DMS153 treated with DMSO at 0.1 percent for 48 hours (cell line): ENCODE measurements at regions not wholly inside any gene's neighbourhood (a gene's known extent, or its start where the extent isn't known, plus 50 kb on each side); places are given as distances from the start of the nearest gene placed in this dataset.
A peak's percentile ranks its signal among the peaks of the same experiment; 100 is the strongest.

ENCODE experiments used
- DNase-seq: peaks from one replicate; lab custom pipeline; 2025; ENCODE audit not compliant: unreplicated experiment; lab: John Stamatoyannopoulos, UW

- no peak for DNase-seq
Observed at GRCh38 chr18:34632321-34632720, 77.8 kb upstream of the DTNA start.

- DNase-seq: no peak
Observed at GRCh38 chr18:34633368-34633767, 76.7 kb upstream of the DTNA start.

GRCh38 chr18:34637094-34637801 is 72.8 kb upstream of the DTNA start:
- DNase-seq: no peak

GRCh38 chr18:34639687-34640086 is 70.4 kb upstream of the DTNA start:
- no peak for DNase-seq

- DNase-seq: no peak
Observed at GRCh38 chr18:34640276-34640675, 69.8 kb upstream of the DTNA start.

- DNase-seq: no peak
Observed at GRCh38 chr18:34643989-34644388, 66.1 kb upstream of the DTNA start.

- no peak for DNase-seq
Observed at GRCh38 chr18:34647251-34647650, 62.8 kb upstream of the DTNA start.

GRCh38 chr18:34648269-34648985 is 61.7 kb upstream of the DTNA start:
- DNase-seq: peak; percentile 45

- no peak for DNase-seq
Observed at GRCh38 chr18:34649080-34649479, 61.0 kb upstream of the DTNA start.

GRCh38 chr18:34650121-34650545 is 60.0 kb upstream of the DTNA start:
- no peak for DNase-seq

- no peak for DNase-seq
Observed at GRCh38 chr18:34651586-34652369, 58.3 kb upstream of the DTNA start.

- no peak for DNase-seq
Observed at GRCh38 chr18:34655131-34655530, 55.0 kb upstream of the DTNA start.

GRCh38 chr18:34657860-34658500 is 52.1 kb upstream of the DTNA start:
- DNase-seq: no peak

- peak; percentile 75 for DNase-seq
Observed at GRCh38 chr18:34659579-34660517, 50.2 kb upstream of the DTNA start.
